ENCODE measurements at regions not wholly inside any gene's neighbourhood (a gene's known extent, or its start where the extent isn't known, plus 50 kb on each side); places are given as distances from the start of the nearest gene placed in this dataset.
"Not testable (repeated sequence)": the region's sequence is repeated elsewhere in the genome, so short reads cannot be mapped to it uniquely, and the experiment has no call there.

DNA sequence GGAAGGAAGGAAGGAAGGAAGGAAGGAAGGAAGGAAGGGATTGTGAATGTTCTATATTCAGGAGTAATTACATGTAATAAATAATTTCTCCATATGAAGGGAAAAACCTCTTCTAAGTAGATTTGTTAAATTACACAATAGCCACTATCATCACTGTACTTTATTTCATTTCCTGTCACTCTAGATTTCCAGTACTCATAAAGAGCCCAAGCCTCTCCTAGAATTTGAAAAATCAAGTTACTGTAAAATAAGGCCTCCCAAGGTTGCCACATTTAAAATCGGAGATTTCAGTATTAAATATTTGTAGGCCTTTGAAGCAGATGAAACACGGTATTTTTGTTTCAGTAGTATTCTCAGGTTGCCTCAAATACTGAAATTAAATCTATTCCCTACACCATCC is 499.0 kb downstream of the CDH10 start:
- DNase-seq: no peak

DNA sequence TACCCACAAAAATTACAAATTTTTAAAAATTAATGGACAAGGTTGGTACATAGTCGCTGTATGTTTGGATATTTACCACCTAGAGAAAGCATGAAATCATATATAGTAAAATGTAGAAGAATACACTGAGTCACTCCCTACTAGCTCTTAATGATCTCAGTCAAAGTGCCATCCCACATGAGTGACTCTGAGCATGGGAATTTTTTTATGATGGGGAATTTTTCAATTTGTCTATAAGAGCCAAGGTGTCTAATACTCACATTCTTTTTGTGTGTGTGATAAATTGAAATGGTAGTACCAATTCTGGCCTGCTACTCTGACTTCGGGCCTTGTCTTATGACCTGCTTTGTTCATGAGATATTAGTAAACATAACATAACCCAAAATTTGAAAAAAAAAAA is 483.2 kb downstream of the CDH10 start:
- DNase-seq: no peak

DNA sequence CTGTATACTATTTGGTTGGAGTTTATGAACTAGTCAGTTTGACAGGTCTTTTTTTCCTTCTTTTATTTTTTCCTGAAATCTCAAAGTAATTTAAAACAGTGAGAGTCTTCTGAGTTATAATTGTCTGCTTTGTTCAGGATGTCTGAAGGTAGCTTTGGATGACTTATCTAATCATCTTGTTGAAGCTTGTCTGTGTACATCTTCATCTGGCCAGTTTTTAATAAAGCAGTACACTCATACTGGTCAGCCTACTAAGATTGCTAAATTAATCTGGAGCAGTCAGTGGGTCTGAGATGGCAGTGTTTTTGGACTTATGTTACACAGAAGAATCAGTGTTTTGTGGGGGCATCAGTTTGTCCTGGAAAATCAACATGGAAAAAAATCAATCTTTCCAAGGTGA is 482.4 kb downstream of the CDH10 start:
- DNase-seq: no peak

DNA sequence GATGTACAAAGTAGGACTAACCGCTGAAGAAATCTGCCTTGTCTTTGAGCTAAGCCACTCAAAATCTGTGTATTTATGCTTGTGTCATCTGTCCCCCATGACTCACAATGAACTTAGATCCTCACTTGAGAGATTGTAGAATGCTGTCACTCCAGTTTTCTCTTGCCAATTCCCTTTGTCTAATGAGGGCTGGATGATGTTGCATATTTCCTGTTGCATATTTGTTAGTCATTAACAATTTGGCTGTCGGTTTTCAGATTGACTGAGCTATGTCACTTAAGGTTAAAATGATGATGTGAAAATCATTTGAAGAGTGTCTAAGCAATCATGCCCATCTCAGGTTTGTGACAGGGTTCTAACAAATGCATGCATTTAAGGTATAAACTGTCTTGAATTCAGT is 481.7 kb downstream of the CDH10 start:
- DNase-seq: no peak

DNA sequence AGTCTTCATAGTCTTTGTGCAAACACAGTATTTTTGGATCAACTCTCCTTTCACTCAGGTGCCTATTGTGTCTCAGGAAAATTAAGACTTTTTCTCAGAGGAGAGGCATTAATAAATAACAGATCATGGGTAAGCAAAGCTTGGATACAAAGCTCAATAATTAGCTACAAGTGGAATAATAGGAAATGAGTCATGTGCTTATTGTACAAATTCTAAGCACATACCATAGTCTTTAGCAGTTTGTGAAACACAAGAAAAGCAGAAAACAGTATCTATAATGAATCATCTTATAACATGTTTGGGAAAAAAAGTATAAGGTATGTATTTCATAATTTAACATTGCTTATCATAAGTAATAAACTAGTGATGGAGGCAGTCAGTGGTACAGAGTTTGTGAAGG is 477.0 kb downstream of the CDH10 start:
- no peak for DNase-seq

DNA sequence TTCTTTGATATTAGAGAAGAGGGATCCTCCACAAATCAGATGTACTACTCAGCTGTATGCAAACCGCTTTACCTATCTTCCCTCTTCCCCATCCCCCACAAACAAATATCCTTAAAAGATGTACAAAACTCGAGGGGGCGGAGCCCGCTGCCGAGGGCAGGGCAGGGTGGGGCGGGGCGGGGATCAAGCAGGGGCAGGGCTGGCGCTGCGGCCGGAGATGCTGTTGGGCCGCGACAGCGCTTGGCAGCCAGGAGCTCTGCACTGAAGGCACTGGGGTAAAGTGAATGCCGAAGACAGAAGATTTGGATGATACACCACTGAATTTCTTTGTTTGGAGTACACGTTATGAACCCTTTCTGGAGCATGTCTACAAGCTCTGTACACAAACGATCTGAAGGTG is 474.8 kb downstream of the CDH10 start:
- DNase-seq: no peak

DNA sequence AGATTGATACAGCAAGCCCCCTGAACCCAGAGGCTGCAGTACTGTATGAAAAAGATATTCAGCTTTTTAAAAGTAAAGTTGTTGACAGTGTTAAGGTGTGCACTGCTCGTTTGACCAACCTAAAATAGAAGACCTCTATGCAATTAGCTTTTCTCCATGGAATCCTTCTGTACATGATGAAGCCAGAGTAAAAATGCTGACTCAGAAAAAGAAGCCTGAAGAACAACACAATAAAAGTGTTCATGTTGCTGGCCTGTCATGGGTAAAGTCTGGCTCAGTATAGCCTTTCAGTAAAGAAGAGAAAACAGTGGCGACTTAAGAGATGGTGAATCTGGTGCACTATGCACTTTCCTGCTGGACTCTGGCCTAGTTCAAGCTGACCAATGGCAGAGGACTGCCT is 473.8 kb downstream of the CDH10 start:
- not testable (repeated sequence) for DNase-seq

DNA sequence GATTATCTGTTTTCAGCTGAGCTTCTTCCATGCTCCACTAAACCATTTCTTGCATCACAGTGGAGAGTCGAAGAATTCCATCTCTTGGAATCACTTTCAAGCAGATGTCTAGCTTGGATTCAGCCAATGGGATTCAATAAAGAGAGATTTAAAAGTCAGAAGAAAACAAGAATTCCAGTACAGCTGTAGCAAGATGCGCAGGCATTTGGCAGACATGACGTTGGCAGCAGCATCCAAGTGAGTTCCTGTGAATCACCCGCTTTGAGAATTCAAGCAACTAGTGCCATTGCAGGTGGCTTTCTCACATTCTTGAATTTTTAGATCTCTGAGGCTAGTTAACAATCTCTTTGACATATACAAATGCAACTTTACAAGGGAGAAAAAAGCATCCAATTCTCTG is 467.0 kb downstream of the CDH10 start:
- DNase-seq: no peak

DNA sequence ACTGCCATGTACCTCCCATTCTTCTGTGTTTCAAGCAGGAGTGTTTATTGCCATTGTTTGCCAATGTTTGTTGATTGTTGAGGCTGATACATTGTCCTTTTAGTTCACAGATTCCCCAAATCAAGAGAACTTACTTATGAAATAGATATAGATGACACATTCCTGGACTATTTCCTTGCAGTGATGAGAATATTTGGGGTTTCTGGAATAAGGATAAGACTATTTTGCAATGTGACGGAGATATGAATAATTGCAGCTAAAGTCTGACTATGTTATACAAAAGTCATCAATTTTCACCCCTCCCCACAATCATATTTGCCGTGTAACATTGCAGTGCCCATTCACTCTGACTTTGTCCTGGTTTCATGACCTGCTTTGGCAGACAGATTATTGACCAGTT is 460.8 kb downstream of the CDH10 start:
- no peak for DNase-seq

DNA sequence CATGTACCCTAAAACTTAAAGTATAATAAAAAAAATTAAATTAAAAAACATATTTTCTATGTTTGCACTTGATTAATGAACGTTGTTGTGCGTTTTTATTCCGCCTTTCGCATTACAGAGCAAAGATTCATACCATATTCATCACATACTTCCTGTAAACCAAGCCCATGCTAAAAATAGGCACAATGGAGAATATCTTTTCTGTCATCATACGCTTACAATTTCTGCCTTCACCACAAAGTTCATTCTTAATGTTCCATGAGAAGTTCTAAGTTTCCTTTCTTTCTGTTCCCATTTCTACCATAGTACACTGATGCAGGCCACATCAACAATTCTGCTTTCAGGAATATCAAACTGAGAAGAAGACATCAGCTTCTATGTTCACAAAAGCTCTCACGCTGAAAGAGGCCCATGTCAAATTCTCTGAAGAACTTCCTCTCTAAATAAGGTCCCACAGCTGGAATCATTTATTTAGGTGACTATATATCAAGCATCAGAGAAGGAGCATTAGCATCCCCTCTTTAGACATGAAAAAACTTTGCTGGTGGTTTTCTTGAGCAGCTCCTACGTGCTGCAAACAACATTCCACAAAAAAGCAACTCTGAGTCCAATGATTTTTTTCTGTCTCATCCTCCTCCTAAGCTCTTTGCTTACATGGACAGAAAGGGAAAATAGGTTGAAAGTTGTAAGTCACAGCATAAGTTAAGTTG is 456.4 kb downstream of the CDH10 start:
- DNase-seq: no peak

DNA sequence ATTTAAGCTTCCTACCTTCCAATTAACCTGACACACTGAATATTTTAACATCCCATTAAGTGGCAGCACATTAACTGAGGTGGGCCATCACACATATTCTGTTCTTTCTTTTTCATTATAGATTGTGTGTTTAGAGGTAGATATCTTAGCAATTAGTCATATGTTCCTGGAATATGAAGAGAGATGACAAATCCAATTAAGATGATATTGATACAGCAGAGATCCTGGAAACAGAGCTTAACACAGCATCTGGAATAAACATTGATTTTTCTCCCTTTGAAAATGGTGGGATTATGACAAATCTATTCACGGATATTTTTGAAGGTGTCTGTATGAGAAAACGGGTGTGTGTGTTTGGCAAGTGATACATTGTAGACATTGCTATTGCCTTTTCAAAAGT is 448.0 kb downstream of the CDH10 start:
- no peak for DNase-seq

DNA sequence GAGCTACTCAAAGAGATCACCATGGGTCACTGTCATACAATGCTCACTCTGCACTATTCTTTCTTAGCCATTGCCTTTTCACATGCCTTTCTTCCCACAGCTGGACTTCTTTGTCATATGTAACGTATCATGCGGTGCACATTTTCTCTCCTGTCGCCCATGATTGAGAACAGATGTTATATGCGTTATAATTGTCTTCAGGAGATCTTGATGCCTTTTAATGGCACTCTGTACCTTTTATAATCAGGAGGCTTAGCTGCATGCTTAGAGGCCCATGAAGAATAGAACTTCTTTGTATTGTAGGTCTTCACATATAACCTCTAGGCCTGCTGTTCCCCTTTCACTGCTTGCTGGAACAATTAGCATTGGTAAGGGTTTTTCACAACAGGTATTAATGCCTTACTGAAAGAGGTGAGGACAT is 436.1 kb downstream of the CDH10 start:
- no peak for DNase-seq

DNA sequence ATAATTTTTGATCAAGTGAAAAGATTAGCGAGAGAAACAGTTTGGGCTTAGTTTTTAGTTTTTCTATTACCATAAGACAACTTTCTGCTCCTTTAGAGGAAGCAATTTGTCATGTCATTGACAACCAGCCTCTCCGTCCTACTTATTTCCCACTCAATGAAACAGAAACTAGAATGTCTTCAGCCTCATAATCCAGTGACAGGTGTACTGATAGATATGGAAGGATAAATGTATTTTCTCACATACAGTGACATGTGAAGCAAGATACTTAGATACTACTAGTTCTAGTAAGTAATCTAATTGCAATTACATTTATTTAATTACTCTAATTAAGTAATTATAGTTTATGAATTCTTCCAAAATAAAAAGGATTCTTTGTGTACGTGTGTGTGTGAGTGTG is 429.7 kb downstream of the CDH10 start:
- DNase-seq: no peak

DNA sequence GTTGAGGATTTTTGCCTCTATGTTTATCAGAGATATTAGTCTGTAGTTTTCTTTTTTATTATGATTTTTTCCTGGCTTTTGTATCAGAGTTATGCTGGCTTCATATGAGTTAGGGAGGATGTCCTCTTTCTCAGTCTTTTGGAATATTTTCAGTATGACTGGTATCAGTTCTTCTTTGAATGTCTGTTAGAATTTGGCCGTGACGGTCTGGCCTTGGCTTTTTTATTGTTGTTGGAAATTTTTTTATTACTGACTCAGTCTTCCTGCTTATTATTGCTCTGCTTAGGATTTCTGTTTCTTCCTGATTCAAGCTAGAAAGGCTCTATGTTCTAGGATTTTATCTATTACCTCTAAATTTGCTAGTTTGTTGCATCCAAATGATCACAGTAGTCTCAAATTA is 421.9 kb downstream of the CDH10 start:
- no peak for DNase-seq

DNA sequence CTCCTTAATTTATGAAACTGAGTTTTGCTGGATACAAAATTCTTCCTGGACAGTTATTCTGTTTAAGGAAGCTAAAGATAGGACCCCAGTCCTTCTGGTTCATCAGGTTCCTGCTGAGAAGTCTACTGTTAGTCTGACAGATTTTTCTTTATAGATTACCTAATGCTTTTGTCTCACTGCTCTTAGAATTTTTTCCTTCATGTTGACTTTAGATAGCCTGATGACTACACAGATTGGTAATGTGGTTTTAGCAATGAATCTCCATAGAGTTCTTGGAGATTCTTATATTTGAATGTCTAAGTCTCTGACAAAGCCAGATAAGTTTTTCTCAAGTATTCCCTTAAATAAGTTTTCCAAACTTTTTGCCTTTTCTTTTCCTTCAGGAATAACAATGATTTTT is 419.7 kb downstream of the CDH10 start:
- DNase-seq: no peak

DNA sequence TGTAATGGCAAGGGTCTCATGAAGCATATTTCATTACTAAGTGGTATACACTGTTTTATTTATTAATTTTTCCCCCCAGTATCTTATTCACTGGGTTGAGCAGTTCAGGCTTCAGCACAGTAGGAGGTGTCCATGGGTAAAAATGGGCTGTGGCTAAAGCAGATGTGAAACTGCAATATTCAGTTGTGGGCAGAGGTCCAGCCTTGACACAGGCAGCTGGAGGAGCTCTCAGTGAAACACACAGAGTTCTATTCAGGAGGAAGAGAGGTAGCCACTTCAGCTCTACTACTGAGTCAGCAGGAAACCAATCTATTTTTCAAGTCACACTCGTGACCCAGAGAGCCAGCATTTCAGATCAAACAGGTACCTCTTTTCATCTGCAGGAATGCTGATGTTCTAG is 418.3 kb downstream of the CDH10 start:
- no peak for DNase-seq

DNA sequence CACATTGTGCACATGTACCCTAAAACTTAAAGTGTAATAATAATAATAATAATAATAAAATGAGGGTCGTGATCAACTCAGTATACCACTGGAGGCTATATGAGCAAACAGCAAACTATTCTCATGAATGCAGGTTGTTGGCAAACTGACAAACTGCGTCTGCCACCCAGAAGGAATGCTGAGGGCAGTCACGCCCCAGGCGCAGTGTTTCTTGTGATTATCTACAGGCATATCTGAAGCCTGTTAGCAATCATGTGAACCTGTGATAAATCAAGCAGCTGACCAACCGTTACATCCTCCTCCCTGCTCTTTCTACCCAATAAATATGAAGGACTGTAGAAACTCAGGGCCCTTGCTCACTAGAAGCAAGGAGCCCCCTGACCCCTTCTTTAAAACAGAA is 416.9 kb downstream of the CDH10 start:
- DNase-seq: not testable (repeated sequence)

DNA sequence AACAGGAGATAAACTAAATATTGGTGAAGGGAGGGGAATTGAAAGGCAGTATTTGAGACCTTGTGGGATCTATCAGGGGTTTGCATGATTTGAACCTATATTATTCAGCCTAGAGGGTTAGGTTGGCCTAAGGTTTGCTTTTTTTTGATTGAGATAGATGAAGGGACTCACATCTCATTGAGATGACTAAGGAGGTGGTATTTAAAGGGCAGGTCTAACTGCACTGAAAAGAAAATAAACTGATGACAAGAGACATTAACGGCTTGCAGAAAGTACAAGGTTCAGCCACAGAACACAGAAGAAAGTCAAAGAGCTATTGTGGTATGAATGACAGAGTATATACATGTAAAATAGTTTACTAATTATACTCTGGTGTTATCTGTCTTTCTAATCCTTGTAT is 412.7 kb downstream of the CDH10 start:
- no peak for DNase-seq

DNA sequence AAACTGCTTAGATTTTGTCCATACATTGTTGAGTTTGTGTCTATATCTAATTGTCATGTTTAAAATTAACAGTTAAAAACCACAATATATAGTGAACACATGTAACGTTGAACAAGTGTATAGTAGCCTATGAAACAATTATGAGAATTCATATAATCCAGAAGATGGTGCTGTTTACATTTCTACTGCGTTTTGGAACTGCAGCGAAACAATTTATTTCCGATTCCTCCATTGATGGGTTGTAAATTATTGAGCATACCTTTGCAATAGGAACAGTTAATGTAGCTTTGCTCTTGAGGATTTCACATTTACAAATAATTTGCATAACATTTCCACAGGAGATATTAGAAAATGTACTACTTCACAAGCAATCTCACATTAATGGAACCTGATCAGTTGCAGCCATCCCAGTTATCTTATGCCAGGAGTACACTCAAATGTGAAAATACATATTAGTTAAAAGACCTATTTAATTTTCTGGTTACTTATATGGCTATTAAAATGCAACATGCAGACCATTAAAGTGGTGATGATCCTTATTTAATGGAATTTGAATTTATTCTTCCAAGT is 411.8 kb downstream of the CDH10 start:
- DNase-seq: no peak

DNA sequence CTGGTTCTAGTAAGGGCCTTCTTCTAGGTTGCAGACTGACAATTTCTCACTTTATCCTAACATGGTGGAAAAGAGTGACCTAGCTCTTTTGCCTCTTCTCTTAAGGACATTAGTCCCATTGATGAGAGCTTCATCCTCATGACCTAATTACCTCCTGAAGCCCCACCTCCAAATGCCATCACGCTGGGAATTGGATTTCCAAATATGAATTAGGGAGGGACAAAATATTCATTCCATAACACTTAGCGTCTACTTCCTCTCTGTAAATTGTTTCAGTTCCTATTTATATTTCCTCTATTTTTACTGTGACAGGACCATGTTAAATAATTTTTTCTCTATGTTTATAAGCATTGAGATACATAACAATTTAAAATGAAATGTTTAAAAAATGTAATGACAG is 408.8 kb downstream of the CDH10 start:
- no peak for DNase-seq

DNA sequence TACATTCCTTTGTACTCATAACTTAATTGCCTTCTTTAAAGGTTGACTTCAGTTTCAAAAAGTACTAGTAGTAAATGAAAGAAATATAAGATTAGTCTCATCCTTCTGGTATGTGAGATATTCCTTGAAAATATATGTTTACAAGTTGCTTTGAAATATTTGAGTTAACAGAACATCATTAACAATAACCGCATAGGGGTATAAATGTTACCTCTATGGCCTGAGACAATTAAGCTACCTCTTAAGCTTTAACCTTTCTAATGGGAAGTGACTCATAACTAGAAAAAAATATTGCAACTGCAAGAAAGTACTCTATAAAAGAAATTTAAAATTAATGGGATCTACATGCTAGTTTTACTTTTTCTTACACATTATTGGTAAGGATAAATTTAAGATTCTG is 399.0 kb downstream of the CDH10 start:
- DNase-seq: no peak

DNA sequence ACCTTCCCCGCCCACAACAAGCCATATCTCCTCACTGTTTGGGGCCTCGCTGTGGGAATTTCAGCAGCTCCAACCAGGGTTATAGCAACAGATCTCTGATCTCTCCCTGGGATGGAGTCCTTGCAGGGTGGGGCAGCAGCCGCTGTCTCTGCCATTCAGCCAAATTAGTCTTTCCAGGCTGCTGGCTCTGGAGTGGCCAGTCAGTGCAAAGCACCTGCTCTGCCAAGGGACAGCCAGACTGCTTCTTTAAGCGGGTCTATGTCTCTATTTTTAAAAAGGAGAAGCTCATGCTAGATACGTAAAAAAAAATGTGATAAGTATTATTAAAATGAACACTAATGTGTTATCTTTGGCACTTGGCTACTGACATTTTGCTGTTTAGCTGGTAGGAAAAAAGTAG is 380.2 kb downstream of the CDH10 start:
- no peak for DNase-seq

DNA sequence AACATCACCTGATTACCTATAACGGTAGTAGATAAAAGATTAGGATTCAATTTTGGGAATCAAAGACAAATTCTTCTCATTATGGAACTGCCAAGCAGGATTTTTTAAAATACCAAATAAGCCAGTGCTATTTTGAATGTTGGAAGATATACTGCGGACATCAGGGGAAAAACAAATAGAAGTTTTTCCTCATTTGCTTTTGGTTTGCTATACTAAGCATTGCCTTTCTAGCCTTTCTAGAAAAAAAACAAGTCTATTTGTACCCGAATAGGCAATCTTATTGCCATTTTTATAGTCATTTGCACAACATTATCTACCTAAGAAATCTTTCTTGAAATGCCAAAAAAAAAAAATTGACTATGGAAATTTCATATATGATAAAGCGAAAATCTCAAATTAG is 379.5 kb downstream of the CDH10 start:
- DNase-seq: no peak

DNA sequence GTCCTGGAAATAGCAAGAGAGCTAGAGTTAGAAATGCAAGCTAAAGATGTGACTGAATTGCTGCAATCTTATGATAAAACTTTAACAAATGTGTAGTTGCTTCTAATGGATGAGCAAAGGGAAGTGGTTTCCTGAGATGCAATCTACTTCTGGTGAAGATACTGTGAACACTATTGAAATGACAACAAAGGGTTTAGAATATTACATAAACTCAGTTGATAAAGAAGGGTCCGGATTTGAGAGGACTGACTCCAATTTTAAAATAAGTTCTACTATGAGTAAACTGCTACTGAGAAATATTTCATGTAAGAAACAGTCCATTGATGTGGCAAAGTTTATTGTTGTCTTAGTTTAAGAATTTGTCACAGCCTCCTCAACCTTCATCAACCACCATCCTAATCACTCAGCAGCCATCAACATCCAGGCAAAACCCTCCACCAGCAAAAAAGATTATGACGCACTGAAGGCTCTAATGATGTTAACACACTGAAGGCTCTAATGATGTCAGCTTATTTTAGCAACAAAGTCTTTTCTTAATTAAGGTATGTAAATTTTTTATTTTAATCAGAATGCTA is 376.2 kb downstream of the CDH10 start:
- no peak for DNase-seq

DNA sequence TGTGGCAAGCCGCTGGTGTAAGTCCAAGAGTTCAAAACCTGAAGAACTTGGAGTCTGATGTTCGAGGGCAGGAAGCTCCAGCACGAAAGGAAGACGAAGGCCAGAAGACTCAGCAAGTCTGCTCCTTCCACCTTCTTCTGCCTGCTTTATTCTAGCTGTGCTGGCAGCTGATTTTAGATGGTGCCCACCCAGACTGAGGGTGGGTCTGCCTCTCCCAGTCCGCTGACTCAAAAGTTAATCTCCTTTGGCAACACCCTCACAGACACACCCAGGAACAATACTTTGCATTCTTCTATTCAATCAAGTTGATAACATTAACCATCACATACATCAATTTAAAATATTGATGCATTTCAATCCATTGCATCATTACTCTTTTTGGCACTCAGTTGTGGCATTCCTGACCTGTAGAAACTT is 373.1 kb downstream of the CDH10 start:
- not testable (repeated sequence) for DNase-seq

Data from stimulated activated CD4-positive, alpha-beta T cell treated with anti-CD3 and anti-CD28 coated beads, Interleukin-1b, Interleukin-23, amount 100 ng/mL, for 48 hours (primary cell).